ENCODE measurements at regions not wholly inside any gene's neighbourhood (a gene's known extent, or its start where the extent isn't known, plus 50 kb on each side); places are given as distances from the start of the nearest gene placed in this dataset.
A peak's percentile ranks its signal among the peaks of the same experiment; 100 is the strongest.
"Not testable (repeated sequence)": the region's sequence is repeated elsewhere in the genome, so short reads cannot be mapped to it uniquely, and the experiment has no call there.

GRCh38 chr17:27365329-27365945 is 71.5 kb downstream of the WSB1 start:
- H3K4me3 ChIP-seq (ENCODE audit: low read depth, low read length); DNase-seq (ENCODE audit: low read depth): not testable (repeated sequence)

- no peak overlapping the region for H3K4me3 ChIP-seq (ENCODE audit: low read depth, low read length)
- TF ChIP-seq POLR2A (IDR thresholded peaks at IDR 0.05; ENCODE audit: extremely low read depth, insufficient read length) (no peak), MYC (IDR thresholded peaks at IDR 0.05; ENCODE audit: low read depth, low read length) (no peak)
- TF ChIP-seq, protein P1, sequence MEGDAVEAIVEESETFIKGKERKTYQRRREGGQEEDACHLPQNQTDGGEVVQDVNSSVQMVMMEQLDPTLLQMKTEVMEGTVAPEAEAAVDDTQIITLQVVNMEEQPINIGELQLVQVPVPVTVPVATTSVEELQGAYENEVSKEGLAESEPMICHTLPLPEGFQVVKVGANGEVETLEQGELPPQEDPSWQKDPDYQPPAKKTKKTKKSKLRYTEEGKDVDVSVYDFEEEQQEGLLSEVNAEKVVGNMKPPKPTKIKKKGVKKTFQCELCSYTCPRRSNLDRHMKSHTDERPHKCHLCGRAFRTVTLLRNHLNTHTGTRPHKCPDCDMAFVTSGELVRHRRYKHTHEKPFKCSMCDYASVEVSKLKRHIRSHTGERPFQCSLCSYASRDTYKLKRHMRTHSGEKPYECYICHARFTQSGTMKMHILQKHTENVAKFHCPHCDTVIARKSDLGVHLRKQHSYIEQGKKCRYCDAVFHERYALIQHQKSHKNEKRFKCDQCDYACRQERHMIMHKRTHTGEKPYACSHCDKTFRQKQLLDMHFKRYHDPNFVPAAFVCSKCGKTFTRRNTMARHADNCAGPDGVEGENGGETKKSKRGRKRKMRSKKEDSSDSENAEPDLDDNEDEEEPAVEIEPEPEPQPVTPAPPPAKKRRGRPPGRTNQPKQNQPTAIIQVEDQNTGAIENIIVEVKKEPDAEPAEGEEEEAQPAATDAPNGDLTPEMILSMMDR (IDR thresholded peaks at IDR 0.05; ENCODE audit: low read depth, low read length) = no peak
- TF ChIP-seq, protein P2, sequence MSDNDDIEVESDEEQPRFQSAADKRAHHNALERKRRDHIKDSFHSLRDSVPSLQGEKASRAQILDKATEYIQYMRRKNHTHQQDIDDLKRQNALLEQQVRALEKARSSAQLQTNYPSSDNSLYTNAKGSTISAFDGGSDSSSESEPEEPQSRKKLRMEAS (IDR thresholded peaks at IDR 0.05; ENCODE audit: low read depth, low read length) = no peak
Observed at GRCh38 chr17:27366437-27366836, 72.5 kb downstream of the WSB1 start.

GRCh38 chr17:27367121-27367981 is 73.4 kb downstream of the WSB1 start:
- H3K4me3 ChIP-seq (ENCODE audit: low read depth, low read length) = no peak overlapping the region
- no peak for DNase-seq (ENCODE audit: low read depth)
- TF ChIP-seq, protein P1 (IDR thresholded peaks at IDR 0.05; ENCODE audit: low read depth, low read length) = no peak
- TF ChIP-seq POLR2A (IDR thresholded peaks at IDR 0.05; ENCODE audit: extremely low read depth, insufficient read length) (no peak), MYC (IDR thresholded peaks at IDR 0.05; ENCODE audit: low read depth, low read length) (no peak)
- TF ChIP-seq, protein P2 (IDR thresholded peaks at IDR 0.05; ENCODE audit: low read depth, low read length) = no peak

More at GRCh38 chr17:27366437-27366836, 72.5 kb downstream of the WSB1 start:
- DNase-seq (ENCODE audit: low read depth) = no peak

DNA sequence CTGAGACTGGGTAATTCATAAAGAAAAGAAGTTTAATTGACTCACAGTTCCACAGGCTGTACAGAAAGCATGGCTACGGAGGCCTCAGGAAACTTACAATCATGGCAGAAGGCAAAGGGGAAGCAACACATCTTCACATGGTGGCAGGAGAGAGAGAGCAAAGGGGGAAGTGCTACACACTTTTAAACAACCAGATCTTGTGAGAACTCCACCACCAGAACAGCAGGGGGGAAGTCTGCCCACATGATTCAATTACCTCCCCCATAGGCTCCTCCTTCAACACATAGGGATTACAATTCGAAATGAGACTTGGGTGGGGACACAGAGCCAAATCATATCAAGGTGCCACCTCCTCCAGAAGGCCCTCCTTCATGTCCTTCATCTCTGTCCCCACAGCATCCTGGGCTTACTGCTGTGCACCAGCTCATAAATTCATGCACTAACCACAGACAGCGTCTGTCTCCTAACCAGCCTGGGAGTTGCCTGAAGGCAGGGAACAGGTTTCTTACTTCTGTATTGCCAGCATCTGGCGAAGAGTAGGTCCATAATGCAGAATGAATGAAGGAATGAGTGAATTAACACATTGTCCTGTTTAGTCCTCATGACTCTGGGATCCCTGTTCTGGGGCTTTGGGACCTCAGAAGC is 74.4 kb downstream of the WSB1 start:
- TF ChIP-seq, protein P2 (IDR thresholded peaks at IDR 0.05; ENCODE audit: low read depth, low read length) = no peak
- TF ChIP-seq MYC (IDR thresholded peaks at IDR 0.05; ENCODE audit: low read depth, low read length) (no peak), POLR2A (IDR thresholded peaks at IDR 0.05; ENCODE audit: extremely low read depth, insufficient read length) (no peak)
- TF ChIP-seq, protein P1 (IDR thresholded peaks at IDR 0.05; ENCODE audit: low read depth, low read length) = no peak
- H3K4me3 ChIP-seq (ENCODE audit: low read depth, low read length) = no peak overlapping the region
- DNase-seq (ENCODE audit: low read depth) = peak; percentile 62

GRCh38 chr17:27368980-27369379 is 75.1 kb downstream of the WSB1 start:
- H3K4me3 ChIP-seq (ENCODE audit: low read depth, low read length) = no peak overlapping the region
- no peak for DNase-seq (ENCODE audit: low read depth)
- TF ChIP-seq, protein P1 (IDR thresholded peaks at IDR 0.05; ENCODE audit: low read depth, low read length) = no peak
- no peak for TF ChIP-seq MYC (IDR thresholded peaks at IDR 0.05; ENCODE audit: low read depth, low read length)
- TF ChIP-seq, protein P2 (IDR thresholded peaks at IDR 0.05; ENCODE audit: low read depth, low read length) = no peak
- TF ChIP-seq POLR2A (IDR thresholded peaks at IDR 0.05; ENCODE audit: extremely low read depth, insufficient read length) = no peak

GRCh38 chr17:27370776-27371175 is 76.9 kb downstream of the WSB1 start:
- DNase-seq (ENCODE audit: low read depth) = no peak
- no peak overlapping the region for H3K4me3 ChIP-seq (ENCODE audit: low read depth, low read length)
- TF ChIP-seq, protein P1 (IDR thresholded peaks at IDR 0.05; ENCODE audit: low read depth, low read length) = no peak
- TF ChIP-seq, protein P2 (IDR thresholded peaks at IDR 0.05; ENCODE audit: low read depth, low read length) = no peak
- no peak for TF ChIP-seq POLR2A (IDR thresholded peaks at IDR 0.05; ENCODE audit: extremely low read depth, insufficient read length)
- no peak for TF ChIP-seq MYC (IDR thresholded peaks at IDR 0.05; ENCODE audit: low read depth, low read length)

DNA sequence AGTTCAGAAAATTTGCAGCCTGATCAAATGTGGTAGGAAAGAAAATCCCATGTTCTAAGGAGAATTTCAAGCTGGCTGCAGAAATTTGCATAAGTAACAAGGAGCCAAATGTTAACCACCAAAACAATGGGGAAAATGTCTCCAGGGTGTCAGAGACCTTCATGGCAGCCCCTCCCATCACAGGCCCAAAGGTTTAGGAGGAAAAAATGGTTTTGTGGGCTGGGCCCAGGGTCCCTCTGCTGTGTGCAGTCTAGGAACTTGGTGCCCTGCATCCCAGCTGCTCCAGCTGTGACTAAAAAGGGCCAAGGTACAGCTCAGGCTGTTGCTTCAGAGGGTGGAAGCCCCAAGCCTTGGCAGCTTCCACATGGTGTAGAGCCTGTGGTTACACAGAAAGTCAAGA is 79.8 kb downstream of the WSB1 start:
- H3K4me3 ChIP-seq (ENCODE audit: low read depth, low read length); DNase-seq (ENCODE audit: low read depth): not testable (repeated sequence)

Data from NB4 (cell line).